Caki2 (cell line): ENCODE measurements at regions not wholly inside any gene's neighbourhood (a gene's known extent, or its start where the extent isn't known, plus 50 kb on each side); places are given as distances from the start of the nearest gene placed in this dataset.
"Not testable (repeated sequence)": the region's sequence is repeated elsewhere in the genome, so short reads cannot be mapped to it uniquely, and the experiment has no call there.

Experiments
- DNase-seq: peaks from one replicate; pipeline ENCODE4 v3.0.0-alpha.2; 2015; ENCODE audit warnings: low read depth
- in situ Hi-C: cut with HindIII; loops from 2 replicates; pipeline ENCODE4 v1.10.0; 2016; ENCODE audit warnings: low sequenced_read_pairs, low pct_unique_long_range_greater_than_20kb, mixed read lengths

DNA sequence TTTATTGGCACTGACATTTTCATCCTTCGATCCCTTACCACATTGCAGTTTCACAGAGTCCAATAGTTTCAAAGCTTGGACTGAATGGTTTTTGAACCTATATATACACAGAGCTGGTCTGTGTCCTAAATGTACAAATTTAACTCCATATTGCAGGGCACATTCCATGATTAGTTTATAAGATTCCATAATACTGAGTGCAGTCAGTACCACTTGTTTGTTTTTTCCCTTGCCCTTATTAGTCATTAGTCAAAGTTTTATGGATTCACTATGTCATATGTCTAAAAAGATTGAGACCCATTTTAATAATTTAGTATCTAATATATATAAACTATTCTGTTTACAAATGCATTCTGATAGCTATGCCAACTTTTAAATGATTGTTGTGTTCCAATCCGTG lies 654.8 kb upstream of the MEF2C start:
- in situ Hi-C loops = no loop called here
- no peak for DNase-seq

DNA sequence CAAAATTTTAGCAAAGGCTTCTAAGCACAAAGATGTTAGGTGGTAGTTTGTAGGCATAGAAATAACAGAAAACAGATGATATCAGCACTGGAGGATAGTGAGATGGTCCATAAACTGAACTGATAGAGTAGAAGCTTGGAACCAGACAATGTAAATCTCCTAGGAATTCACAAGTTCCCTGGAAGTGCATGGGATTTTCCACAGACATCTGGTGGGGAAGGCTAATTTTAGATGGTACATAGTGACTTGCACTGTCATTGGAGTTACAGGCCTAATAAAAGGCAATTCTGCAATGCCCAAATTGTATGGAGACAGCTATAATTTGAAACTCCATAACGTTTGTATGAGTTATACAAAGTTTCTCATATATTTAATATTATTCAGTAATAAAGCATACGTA lies 653.0 kb upstream of the MEF2C start:
- no peak for DNase-seq
- in situ Hi-C loops = no loop called here

DNA sequence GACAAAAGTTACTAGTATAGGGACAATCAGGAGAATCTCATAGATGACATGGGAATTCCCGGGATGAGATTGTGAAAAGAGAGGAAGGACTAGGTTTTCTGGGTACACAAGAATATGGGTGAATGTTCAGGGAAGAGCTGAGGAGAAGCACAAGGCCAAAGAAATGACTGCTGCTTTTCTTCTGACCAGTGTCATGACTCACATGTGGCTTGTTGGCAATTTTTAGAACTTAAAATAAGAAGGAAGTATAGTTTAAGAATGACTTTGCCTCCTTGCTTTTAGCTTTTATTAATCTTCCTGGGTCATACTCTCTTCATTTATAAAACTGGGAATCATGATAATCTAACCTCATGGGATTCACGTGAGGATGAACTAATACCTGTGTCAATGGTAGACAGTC lies 652.4 kb upstream of the MEF2C start:
- in situ Hi-C loops = no loop called here
- no peak for DNase-seq

DNA sequence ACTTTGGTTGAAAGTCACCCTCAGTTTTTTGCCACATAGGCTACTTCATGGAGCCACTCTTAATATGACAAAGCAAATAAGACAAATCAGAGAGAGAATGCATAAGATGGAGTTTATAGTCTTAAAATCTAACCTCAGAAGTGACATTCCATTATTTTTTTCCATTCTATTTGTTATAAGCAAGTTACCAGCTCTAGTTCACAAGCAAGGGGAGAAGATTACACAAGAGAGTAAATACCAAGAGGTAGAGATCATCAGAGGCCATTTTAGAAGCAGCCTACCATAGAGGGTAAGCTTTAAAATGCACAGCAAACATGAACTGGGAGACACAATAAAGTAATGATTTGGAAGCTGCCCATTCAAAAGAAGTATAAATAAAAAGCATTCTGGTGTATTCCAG lies 651.3 kb upstream of the MEF2C start:
- in situ Hi-C loops = no loop called here
- no peak for DNase-seq

DNA sequence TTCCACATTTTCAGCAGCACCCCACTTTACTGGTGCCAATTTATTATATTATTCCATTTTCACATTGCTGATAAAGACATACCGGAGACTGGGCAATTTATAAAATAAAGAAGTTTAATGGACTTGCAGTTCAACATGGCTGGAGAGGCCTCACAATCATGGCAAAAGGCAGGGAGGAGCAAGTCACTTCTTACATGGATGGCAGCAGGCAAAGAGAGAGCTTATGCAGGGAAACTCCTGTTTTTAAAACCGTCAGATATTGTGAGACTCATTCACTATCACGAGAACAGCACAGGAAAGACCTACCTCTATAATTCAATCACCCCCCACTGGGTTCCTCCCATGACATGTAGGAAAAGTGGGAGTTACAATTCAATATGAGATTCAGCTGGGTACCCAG lies 641.8 kb upstream of the MEF2C start:
- in situ Hi-C loops = no loop called here

DNA sequence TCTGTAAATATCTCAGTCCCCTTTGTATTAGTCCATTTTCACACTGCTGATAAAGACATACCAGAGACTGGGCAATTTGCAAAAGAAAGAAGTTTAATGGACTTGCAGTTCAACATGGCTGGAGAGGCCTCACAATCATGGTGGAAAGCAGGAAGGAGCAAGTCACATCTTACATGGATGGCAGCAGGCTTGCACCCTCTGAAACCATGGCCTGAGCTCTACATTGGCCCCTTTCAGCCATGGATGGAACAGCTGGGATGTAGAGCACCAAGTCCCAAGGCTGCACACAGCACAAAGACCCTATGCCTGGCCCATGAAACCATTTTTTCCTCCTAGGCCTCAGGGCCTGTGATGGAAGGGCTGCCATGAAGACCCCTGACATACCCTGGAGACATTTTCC lies 640.9 kb upstream of the MEF2C start:
- DNase-seq, in situ Hi-C loops: not testable (repeated sequence)

More for the DNA sequence above, 641.8 kb upstream of the MEF2C start:
- no peak for DNase-seq

DNA sequence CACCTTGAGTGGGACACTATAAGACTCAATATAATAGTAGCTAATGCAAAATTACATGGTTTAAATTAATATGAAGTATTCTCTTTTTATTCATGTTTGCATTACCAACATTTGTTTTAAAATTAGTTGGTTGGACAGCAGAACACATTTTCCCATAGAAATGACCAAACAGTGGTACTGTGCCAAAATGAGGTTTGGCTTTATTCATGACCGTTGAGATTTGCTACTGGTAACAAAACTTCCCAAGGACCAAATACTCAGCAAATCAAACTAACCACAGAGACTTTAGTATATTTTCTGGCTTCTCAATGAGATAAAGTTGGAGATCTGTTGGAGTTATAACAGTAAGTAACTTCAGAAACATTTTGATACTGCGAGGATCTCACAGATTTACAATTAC lies 637.8 kb upstream of the MEF2C start:
- in situ Hi-C loops = no loop called here
- DNase-seq = no peak

DNA sequence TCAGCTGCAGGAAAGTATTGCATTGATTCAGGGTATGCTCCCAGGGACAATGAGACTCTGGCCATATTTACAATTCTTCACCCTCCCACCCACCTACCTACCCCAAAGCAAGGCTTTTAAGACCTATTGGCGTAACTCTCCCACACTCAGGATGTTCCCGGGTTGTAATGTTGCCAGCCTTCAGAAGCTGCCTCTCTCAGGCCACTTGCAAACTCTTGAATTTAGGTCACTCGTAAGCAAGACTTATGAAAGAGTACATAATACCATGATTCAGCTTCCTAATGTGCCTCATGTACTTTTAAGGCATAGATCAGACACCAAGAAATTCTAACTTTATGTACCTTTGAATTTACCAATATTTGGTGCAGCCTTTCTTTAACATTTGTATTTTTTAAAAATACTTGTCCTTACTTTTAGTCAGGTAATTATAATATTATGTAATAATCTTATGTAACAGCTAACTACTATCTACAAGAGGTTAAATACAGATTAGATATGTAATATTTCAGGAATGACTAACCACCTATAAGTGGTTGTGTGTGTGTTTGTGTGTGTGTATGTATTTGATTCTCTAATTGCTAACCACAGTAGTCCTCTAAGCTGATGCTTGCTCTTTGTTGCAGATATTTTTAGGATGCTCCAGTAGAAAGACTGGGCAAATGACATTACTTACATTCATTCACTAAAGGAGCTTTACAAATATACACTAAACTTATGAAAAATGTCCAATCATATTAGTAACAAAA lies 630.5 kb upstream of the MEF2C start:
- in situ Hi-C loops = no loop called here
- DNase-seq = no peak

DNA sequence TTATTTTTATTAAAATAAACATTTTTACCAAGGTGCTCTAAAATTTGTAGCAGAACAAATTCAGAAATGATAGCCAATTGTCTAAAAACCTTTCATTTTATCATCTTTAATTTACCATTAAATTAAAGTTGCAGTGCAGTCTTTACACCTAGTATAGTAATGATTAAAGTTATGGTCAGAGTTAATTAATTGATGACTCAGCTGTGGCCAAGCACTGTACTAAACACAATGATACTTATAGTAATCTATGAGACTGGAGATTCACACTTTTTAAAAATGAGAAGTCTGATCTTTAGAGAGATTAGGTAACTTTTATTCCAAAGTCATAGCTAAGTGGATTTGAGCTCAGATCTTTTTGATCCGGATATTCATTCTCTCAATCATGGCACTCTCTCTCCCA lies 621.1 kb upstream of the MEF2C start:
- in situ Hi-C loops = no loop called here

DNA sequence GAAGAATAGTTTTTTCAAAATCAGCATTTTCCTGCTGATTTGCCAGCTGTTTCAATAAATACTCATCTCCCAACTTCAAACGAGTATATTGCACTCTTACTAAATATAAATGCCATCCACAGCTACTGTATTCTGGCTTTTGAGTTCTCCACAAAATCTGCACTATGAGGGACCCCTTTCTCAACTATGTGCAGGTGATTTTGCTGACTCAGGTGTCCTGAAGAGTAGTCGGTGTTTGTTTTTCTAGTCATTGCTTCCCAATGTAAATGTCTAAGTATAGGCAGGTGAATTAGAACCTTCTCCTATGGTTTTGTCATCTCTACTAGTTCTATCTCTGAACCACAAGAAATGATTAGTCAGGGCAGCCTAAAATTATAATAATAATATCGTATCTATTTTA lies 616.8 kb upstream of the MEF2C start:
- in situ Hi-C loops = no loop called here
- DNase-seq = no peak

More for the DNA sequence above, 621.1 kb upstream of the MEF2C start:
- DNase-seq = no peak

DNA sequence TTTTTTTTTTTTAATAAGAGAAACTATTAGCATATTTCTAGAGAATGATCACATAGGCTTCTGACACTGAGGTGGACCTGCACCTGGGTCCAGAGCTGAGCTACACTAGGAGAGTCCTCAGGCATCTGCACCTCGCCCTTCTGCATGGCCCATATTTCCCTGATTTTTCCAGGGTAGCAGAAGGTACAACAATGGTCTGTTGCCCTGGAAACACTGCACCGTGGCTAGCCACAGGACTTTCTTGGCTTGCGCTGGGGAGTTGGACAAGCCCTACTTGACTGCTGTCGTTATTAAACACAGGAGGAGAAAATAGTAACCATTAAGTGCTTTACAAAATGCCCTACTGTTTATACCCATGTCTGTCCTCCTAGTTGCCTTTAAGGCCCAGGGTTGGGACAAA lies 615.7 kb upstream of the MEF2C start:
- DNase-seq = no peak
- in situ Hi-C loops = no loop called here

DNA sequence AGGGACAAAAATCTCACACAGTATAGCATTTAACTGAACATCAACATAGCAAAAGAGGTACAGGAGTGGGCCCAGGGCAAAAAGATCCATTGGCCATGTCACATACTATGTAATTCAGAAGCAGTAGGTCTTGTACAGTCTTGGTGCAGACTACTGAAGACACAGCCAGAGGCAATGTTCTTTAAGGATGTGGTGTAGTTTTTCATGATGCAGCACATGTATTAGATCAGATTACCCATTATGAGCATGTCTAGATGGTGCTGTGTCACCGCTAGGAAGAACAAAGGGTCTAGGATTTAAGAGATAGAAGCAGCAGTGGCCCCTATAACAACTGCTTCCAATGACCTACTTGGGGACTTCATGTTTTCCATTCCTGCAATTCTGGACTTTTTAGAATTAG lies 610.4 kb upstream of the MEF2C start:
- in situ Hi-C loops = no loop called here
- no peak for DNase-seq

DNA sequence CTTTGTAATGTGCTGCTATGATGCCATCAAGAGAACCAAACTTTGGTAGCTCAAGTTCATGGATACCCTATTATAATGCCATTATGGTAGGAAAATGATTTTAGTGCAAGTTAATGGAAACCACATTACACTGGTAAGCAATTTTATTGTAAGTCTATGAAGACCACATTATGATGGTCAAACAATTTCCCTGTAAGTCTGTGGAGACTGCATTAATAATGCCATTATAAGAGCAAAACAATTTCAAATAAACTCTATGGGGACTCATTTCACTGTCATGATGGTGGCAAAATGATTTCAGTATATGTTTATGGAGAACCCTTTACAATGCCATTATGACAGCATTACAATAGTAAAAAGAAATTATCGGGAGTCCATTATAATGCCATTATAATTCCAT lies 602.0 kb upstream of the MEF2C start:
- no peak for DNase-seq
- in situ Hi-C loops = no loop called here

DNA sequence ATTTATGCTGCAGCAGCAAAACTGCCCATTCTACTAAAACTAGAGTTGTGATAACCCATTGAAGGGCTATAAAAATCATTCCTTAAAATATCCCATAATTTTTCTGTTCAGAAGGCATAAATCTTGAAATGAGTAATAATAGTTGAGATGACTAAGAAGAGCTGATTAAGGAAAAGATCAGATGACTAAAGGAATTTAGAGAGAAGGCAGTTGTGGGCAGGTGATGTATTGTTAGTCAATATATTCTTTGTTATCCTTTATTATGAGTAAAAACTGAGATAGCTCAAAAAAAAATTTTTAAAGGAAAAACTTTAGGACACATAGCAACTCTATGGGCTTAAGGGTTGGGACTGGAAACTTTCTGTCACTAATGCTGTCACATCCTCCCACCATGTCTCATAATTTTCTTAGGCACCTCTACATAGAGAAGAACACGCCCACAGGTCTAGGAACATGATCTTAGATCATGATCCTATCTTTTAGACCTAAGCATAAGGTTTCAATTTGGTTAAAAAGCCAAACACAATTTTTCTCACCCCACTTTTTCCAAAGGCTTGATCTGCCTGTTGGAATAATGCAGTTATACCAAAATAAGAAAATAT lies 597.5 kb upstream of the MEF2C start:
- no peak for DNase-seq
- in situ Hi-C loops = no loop called here

DNA sequence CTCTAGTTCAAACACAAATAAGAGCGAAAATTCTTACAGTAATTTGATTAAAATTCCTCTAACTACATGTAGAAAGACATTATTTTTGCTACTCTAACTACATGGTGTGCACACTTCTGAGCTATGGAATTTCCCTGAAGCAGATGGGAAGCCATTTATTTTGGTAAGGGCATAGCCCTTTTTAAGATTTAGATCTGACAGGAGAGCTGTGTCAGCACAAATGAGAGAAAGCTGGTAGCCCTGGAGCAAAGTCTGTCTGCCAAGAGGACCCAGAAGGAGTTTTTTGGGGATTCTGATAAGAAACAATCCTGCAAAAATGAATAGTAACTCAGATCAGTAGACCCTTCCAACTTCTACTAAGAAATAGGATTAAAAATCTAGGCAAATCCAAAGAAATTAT lies 595.9 kb upstream of the MEF2C start:
- no peak for DNase-seq
- in situ Hi-C loops = no loop called here

DNA sequence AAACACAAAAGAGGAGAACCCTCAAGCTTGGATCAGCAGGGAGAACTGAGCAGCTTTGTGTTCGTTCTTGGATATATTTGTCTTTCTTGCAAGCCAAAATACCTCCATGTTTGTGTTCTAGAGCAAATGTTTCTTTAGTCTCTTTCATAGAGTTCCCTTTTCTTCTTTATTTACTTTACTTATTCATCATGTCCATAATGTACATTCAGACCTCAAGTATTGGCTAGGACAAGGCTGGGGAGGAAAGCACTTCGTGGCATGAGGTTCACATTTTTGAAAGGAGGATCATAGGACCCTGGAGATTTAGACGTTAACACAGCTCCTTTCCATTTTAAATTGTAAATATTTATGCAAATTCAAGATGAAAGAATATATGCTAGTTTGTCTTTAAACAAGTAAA lies 590.2 kb upstream of the MEF2C start:
- DNase-seq = no peak
- in situ Hi-C loops = no loop called here

DNA sequence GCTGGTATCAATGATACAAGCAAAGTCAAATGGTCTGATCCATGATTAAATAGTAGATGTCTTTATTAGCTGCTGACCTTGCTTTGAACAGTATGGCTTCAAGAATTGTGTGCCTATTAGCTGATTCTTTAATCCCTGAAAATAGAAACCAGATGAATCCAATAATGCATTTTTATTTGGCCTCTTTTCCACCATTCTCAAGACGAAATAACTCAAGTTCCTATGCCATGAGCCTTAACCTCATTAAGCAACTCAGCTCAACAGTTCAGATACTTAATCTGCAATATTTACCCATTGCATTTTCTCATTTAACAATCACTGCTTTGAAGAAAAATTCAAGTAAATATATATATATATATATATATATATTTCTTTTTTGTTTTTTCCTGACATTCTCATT lies 588.6 kb upstream of the MEF2C start:
- in situ Hi-C loops = no loop called here
- no peak for DNase-seq

DNA sequence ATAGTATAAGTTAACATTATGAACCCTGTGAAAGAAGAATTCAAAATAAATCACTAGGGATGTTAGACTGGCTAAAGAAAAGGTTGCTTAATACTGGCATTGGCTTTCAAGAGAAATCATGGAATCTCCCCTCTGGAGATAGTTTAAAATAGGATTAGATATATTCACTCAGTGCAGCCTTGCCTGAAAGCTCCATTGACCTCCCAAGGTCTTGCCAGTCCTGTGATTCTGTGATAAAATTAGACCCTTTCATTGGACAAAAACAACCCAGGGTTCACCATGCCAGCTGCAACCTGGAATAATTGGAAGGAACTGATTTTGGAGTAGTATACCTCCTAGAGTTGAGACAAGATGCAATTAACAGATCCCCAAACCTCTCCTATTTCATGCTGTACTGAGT lies 588.1 kb upstream of the MEF2C start:
- no peak for DNase-seq
- in situ Hi-C loops = no loop called here

DNA sequence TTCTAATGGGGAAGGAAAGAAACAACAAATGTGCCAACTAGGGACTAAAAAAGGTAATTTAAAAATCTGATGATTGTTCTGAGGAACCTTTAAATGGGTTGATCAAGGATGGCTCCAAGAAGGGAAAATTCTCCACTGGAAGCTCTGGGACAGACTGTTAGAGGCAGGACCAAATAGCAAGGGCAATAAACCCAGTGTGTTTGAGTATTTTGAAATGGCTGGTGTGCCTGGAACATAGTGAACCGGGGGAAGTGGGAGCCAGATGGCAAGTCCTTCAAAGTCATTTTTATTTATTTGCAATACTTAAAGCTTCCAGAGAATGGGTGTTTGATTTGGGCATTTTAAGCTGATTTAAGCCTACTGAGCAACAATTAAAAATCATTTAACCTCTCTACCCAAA lies 587.7 kb upstream of the MEF2C start:
- in situ Hi-C loops = no loop called here
- no peak for DNase-seq

DNA sequence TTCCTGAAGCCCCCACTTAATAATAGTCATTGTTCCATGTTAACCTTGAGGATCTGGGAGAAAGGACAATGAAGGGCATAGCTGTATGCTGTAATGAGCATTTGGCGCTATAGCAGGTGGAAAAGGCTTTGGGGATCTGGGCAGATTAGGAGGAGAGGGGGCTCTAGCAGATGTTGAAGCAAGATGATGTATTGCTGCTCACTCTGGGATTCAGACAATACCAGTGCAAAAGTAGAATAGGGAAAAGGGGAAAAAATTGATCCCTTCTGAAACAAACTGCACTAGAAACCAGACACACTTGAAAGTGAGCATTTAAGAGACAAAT lies 575.3 kb upstream of the MEF2C start:
- DNase-seq = no peak
- in situ Hi-C loops = no loop called here
